DND-41 (cell line): ENCODE measurements at regions not wholly inside any gene's neighbourhood (a gene's known extent, or its start where the extent isn't known, plus 50 kb on each side); places are given as distances from the start of the nearest gene placed in this dataset.

Source experiments
- ATAC-seq: fragments of 200-7000 bp; cut with Tn5 transposase; 3 replicates; pipeline ENCODE4 v1.9.1; 2021; ENCODE audit warnings: low read depth; ENCODE audit not compliant: insufficient read depth
- DNase-seq: peaks from one replicate; pipeline ENCODE4 v3.0.0-alpha.2; 2020
- H2AFZ ChIP-seq: 2 replicates; pipeline ENCODE4 v1.6.0; 2012; ENCODE audit warnings: low read depth, low read length
- H3K27ac ChIP-seq: 2 replicates; pipeline ENCODE4 v1.5.1; 2012; ENCODE audit warnings: low read length, inconsistent platforms
- H3K27me3 ChIP-seq: fragments of 200-600 bp; sonication (generic); 2 replicates; pipeline ENCODE4 v1.6.0; 2012; ENCODE audit warnings: low read length, mild to moderate bottlenecking, inconsistent platforms; ENCODE audit not compliant: insufficient read depth, poor library complexity
- H3K36me3 ChIP-seq: 2 replicates; pipeline ENCODE4 v1.5.1; 2012; ENCODE audit warnings: low read length, inconsistent platforms; ENCODE audit not compliant: insufficient read depth
- H3K4me1 ChIP-seq: 2 replicates; pipeline ENCODE4 v1.5.1; 2012; ENCODE audit warnings: mild to moderate bottlenecking, low read length; ENCODE audit not compliant: insufficient read depth
- H3K4me2 ChIP-seq: 2 replicates; pipeline ENCODE4 v1.6.0; 2012; ENCODE audit warnings: mild to moderate bottlenecking, moderate library complexity, low read length, inconsistent platforms; ENCODE audit not compliant: insufficient read depth
- H3K4me3 ChIP-seq, 2 experiments: fragments of 200-600 bp in 1 of 2; shearing (Covaris generic) in 1 of 2; 2 replicates each; pipeline ENCODE4 v1.5.1; 2012 to 2016; ENCODE audit warnings: inconsistent platforms in 2 of 2, low read length in 2 of 2, mild to moderate bottlenecking in 2 of 2, low read depth in 1 of 2, moderate library complexity in 1 of 2
- H3K79me2 ChIP-seq: 2 replicates; pipeline ENCODE4 v1.6.0; 2012; ENCODE audit warnings: low read length, inconsistent platforms; ENCODE audit not compliant: insufficient read depth
- H3K9ac ChIP-seq: 2 replicates; pipeline ENCODE4 v1.6.0; 2012; ENCODE audit warnings: low read depth, mild to moderate bottlenecking, inconsistent platforms, low read length, moderate library complexity
- H3K9me3 ChIP-seq: 2 replicates; pipeline ENCODE4 v1.5.1; 2012; ENCODE audit warnings: low read length, moderate library complexity, mild to moderate bottlenecking, inconsistent platforms; ENCODE audit not compliant: insufficient read depth, severe bottlenecking
- H4K20me1 ChIP-seq: 2 replicates; pipeline ENCODE4 v1.6.0; 2012; ENCODE audit warnings: low read length; ENCODE audit not compliant: insufficient read depth
- EZH2 ChIP-seq: IDR thresholded peaks from 3 replicates; pipeline ENCODE4 v1.6.1; 2012; ENCODE audit warnings: borderline replicate concordance, low read depth, mild to moderate bottlenecking, moderate library complexity, low read length, inconsistent platforms; ENCODE audit not compliant: severe bottlenecking
- TF ChIP-seq, protein P1 (sequence below): IDR thresholded peaks from 2 replicates; pipeline ENCODE4 v1.5.1; 2012; ENCODE audit warnings: borderline replicate concordance, low read length, moderate library complexity, mild to moderate bottlenecking; ENCODE audit not compliant: poor library complexity, severe bottlenecking; ENCODE audit errors: extremely low read depth

DNA sequence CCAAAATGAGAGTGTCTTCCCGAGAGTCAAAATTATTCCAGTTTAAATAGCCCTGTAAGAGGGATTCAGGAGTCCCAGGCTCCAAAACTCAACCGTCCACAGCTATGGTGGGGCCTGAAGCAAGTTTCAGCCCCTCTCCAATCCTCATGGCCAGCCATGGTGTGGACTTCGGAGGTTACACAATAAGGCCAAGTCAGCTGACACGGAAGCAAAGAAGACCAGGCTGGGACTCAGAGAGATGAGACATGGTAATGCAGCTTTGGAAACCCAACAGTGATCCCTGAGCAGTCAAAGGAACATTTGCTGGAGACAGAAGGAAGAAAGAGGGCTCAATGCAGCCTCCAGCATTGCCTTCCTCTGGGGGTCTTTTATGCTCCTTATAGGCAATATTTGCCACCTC lies 324.6 kb upstream of the TLE3 start:
- DNase-seq: no peak
- no peaks in the 10 kb centered on the region for H3K27me3 ChIP-seq

DNA sequence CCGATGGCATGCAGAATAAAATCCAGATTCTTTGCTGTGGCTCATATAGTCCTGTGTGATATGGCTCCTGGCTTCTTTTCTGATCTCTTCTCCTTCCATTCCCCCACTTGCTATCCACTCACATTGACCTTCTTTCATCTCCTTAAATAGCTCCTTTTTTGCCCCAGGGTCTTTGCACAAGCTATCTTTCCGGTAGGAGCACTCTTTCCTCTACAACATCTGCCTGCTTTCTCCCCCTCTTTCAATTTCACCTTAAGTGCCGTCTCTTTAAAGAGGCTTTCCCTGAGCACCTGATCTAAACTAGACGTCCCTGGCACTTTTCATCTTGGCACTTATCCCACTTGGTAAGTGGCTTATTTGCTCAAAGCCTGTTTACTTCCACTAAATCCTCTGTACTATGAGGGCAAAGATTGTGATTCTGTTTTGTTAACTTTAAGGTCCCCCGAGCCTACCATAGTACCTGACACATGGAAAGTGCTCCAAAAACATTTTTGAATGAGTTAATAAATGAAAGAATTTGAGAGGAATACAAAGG lies 323.3 kb upstream of the TLE3 start:
- Histone ChIP-seq H3K79me2 (no peaks in the 10 kb centered on the region), H3K36me3 (no peaks in the 10 kb centered on the region; the same call in 1 of the 2 replicates), H3K4me1 (peaks cover 32% of the 10 kb centered on the region), H3K9me3 (peaks cover 28% of the 10 kb centered on the region), H3K4me3 (no peak overlapping the region), H3K27ac (no peak overlapping the region), H3K9ac (no peak overlapping the region), H3K27me3 (no peaks in the 10 kb centered on the region), H2AFZ (no peak overlapping the region), H3K4me2 (no peak overlapping the region), H4K20me1 (no peaks in the 10 kb centered on the region)
- DNase-seq (no peak), ATAC-seq (no peak)
- TF ChIP-seq EZH2: no peak
- TF ChIP-seq, protein P1, sequence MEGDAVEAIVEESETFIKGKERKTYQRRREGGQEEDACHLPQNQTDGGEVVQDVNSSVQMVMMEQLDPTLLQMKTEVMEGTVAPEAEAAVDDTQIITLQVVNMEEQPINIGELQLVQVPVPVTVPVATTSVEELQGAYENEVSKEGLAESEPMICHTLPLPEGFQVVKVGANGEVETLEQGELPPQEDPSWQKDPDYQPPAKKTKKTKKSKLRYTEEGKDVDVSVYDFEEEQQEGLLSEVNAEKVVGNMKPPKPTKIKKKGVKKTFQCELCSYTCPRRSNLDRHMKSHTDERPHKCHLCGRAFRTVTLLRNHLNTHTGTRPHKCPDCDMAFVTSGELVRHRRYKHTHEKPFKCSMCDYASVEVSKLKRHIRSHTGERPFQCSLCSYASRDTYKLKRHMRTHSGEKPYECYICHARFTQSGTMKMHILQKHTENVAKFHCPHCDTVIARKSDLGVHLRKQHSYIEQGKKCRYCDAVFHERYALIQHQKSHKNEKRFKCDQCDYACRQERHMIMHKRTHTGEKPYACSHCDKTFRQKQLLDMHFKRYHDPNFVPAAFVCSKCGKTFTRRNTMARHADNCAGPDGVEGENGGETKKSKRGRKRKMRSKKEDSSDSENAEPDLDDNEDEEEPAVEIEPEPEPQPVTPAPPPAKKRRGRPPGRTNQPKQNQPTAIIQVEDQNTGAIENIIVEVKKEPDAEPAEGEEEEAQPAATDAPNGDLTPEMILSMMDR: no peak

More for the DNA sequence above, 324.6 kb upstream of the TLE3 start:
- H3K27ac ChIP-seq: no peak overlapping the region
- peaks cover 36% of the 10 kb centered on the region for H3K4me1 ChIP-seq
- peaks cover 28% of the 10 kb centered on the region for H3K9me3 ChIP-seq
- H3K36me3 ChIP-seq: no peaks in the 10 kb centered on the region; the same call in 1 of the 2 replicates
- H4K20me1 ChIP-seq: no peaks in the 10 kb centered on the region
- H3K4me3 ChIP-seq: no peak overlapping the region
- H3K4me2 ChIP-seq: no peak overlapping the region
- no peak overlapping the region for H2AFZ ChIP-seq
- ATAC-seq: no peak
- no peak for TF ChIP-seq EZH2
- TF ChIP-seq, protein P1: no peak
- H3K9ac ChIP-seq: no peak overlapping the region
- H3K79me2 ChIP-seq: no peaks in the 10 kb centered on the region

DNA sequence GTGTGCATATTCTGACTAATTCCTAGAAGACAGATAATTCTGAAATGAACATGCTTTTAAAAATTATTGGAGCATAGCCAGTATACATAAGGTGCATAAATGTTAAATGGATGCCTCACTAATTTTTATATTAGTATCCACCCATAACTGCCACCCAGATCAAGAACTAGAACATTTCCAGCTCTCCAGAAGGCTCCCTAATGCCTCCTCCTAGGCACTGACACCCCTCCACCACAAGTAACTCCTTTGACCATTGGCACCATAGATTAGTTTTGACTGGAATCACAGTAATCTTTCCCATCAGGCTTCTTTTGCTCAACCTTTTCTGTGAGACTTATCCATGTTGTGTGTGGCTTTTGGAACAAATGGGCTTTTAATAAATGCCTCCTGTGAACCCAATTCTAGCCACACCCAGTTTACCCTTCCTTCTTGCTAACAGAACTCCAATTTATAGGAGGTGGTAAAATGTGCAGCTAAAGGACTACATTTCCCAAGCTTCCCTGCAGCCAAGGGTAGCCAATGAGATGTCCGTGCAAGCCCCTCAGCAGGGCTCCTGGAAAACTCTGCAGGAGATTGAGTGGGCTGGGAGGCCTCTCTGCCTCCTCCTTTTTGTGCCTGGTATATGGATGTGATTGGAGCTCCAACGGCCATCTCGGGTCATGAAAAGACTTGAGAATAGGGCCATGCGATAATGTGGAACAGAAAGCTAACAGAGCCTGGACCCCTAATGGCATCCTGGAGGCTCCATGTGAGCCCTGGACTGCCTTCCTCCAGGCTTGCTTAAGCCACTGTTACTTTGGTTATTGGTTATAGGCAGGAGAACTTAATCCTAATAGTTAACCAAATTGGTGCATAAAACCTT lies 322.6 kb upstream of the TLE3 start:
- H3K4me2 ChIP-seq: no peak overlapping the region
- no peaks in the 10 kb centered on the region; the same call in 1 of the 2 replicates for H3K36me3 ChIP-seq
- H2AFZ ChIP-seq: no peak overlapping the region

More for the DNA sequence above, 322.6 kb upstream of the TLE3 start:
- no peaks in the 10 kb centered on the region for H3K79me2 ChIP-seq
- no peak overlapping the region for H3K9ac ChIP-seq
- no peak overlapping the region for H3K4me3 ChIP-seq
- no peak for ATAC-seq
- no peaks in the 10 kb centered on the region for H3K27me3 ChIP-seq
- peaks cover 28% of the 10 kb centered on the region for H3K9me3 ChIP-seq
- H3K4me1 ChIP-seq: peaks cover 25% of the 10 kb centered on the region
- TF ChIP-seq, protein P1: no peak
- TF ChIP-seq EZH2: no peak
- no peaks in the 10 kb centered on the region for H4K20me1 ChIP-seq
- DNase-seq: no peak
- no peak overlapping the region for H3K27ac ChIP-seq
